ENCODE measurements at regions not wholly inside any gene's neighbourhood (a gene's known extent, or its start where the extent isn't known, plus 50 kb on each side); places are given as distances from the start of the nearest gene placed in this dataset.
"Not testable (repeated sequence)": the region's sequence is repeated elsewhere in the genome, so short reads cannot be mapped to it uniquely, and the experiment has no call there.

GRCh38 chr2:16359961-16360360 is 305.7 kb downstream of the CYRIA start:
- Histone ChIP-seq H3K9me3 (ENCODE audit: control insufficient read depth, insufficient read depth, low read length) (peaks cover 3% of the 10 kb centered on the region), H3K4me1 (ENCODE audit: control insufficient read depth, insufficient read depth, low read length) (no peaks in the 10 kb centered on the region), H3K27me3 (ENCODE audit: control insufficient read depth, insufficient read depth, low read length) (no peaks in the 10 kb centered on the region), H3K36me3 (ENCODE audit: control insufficient read depth, insufficient read depth, low read length) (no peaks in the 10 kb centered on the region), H3K27ac (ENCODE audit: low read depth, low read length) (no peak overlapping the region), H3K4me3 (ENCODE audit: low read depth, low read length) (no peak overlapping the region)
- no peak for DNase-seq (ENCODE audit: low read depth in 4 of 6, low spot score in 6 of 6)
- WGBS (ENCODE audit: insufficient coverage) = no CpG with 5 or more reads among the region's 1 CpG

- Histone ChIP-seq H3K27me3 (ENCODE audit: control insufficient read depth, insufficient read depth, low read length) (no peaks in the 10 kb centered on the region), H3K4me1 (ENCODE audit: control insufficient read depth, insufficient read depth, low read length) (no peaks in the 10 kb centered on the region), H3K36me3 (ENCODE audit: control insufficient read depth, insufficient read depth, low read length) (no peaks in the 10 kb centered on the region), H3K4me3 (ENCODE audit: low read depth, low read length) (no peak overlapping the region), H3K9me3 (ENCODE audit: control insufficient read depth, insufficient read depth, low read length) (peaks cover 4% of the 10 kb centered on the region), H3K27ac (ENCODE audit: low read depth, low read length) (no peak overlapping the region)
- WGBS (ENCODE audit: insufficient coverage) = no CpG with 5 or more reads among the region's 1 CpG
- no peak for DNase-seq (ENCODE audit: low read depth in 4 of 6, low spot score in 6 of 6)
These were observed 308.4 kb downstream of the CYRIA start for GRCh38 chr2:16357188-16357587.

DNA sequence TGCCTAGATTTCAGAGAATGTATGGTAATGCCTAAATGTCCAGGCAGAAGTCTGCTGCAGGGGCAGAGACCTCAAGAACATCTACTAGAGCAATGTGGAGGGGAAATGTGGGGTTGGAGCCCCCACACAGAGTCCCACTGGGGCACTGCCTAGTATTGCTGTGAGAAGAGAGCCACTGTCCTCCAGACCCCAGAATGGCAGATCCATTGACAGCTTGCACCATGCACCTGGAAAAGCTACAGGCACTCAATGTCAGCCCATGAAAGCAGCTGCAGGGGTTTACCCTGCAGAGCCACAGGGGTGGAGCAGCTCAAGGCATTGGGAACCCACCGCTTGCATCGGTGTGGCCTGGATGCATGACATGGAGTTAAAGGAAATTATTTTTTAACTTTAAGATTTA is 314.1 kb downstream of the CYRIA start:
- H3K27me3 ChIP-seq (ENCODE audit: control insufficient read depth, insufficient read depth, low read length) = no peaks in the 10 kb centered on the region

DNA sequence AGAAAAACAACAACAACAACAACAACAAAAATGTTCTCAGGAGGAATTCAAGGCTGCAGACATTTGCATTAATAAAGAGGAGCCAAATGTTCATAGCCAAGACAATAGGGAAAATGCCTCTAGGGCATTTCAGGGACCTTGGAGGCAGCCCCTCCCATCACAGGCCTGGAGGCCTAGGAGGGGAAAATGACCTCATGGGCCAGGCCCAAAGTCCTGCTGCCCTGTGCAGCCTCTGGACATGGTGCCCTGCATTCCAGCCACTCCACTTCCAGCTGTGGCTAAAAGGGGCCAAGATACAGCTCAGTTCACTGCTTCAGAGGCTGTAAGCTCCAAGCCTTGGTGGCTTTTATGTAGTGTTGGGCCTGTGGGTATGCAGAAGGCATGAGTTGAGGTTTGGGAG is 314.5 kb downstream of the CYRIA start:
- H3K27ac ChIP-seq (ENCODE audit: low read depth, low read length) = no peak overlapping the region
- no peaks in the 10 kb centered on the region for H3K4me1 ChIP-seq (ENCODE audit: control insufficient read depth, insufficient read depth, low read length)
- H3K9me3 ChIP-seq (ENCODE audit: control insufficient read depth, insufficient read depth, low read length) = peaks cover 8% of the 10 kb centered on the region
- no peak overlapping the region for H3K4me3 ChIP-seq (ENCODE audit: low read depth, low read length)
- H3K27me3 ChIP-seq (ENCODE audit: control insufficient read depth, insufficient read depth, low read length) = no peaks in the 10 kb centered on the region
- H3K36me3 ChIP-seq (ENCODE audit: control insufficient read depth, insufficient read depth, low read length) = no peaks in the 10 kb centered on the region
- no peak for DNase-seq (ENCODE audit: low read depth in 4 of 6, low spot score in 6 of 6)

More for the DNA sequence above, 314.1 kb downstream of the CYRIA start:
- no peak overlapping the region for H3K4me3 ChIP-seq (ENCODE audit: low read depth, low read length)
- WGBS (ENCODE audit: insufficient coverage) = 100% methylated on average over 2 of the region's 2 CpGs
- no peaks in the 10 kb centered on the region for H3K36me3 ChIP-seq (ENCODE audit: control insufficient read depth, insufficient read depth, low read length)
- H3K27ac ChIP-seq (ENCODE audit: low read depth, low read length) = no peak overlapping the region
- peaks cover 8% of the 10 kb centered on the region for H3K9me3 ChIP-seq (ENCODE audit: control insufficient read depth, insufficient read depth, low read length)
- DNase-seq (ENCODE audit: low read depth in 4 of 6, low spot score in 6 of 6) = no peak
- H3K4me1 ChIP-seq (ENCODE audit: control insufficient read depth, insufficient read depth, low read length) = no peaks in the 10 kb centered on the region

DNA sequence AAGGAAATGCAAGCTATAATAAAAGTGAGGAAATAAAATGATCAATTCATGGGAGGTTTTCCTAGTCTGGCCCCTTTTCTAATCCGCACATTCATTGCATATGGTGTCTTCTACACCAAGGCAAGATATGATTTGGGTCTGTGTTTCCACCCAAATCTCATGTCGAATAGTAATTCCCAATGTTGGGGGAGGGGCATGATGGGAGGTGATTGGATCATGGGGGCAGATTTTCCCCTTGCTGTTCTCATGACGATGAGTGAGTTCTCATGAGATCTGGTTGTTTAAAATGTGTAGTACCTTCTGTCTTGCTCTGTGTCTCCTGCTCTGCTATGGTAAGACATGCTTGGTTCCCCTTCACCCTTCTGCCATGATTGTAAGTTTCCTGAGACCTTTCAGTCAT is 315.4 kb downstream of the CYRIA start:
- Histone ChIP-seq H3K27me3 (ENCODE audit: control insufficient read depth, insufficient read depth, low read length) (no peaks in the 10 kb centered on the region), H3K9me3 (ENCODE audit: control insufficient read depth, insufficient read depth, low read length) (peaks cover 8% of the 10 kb centered on the region), H3K4me3 (ENCODE audit: low read depth, low read length) (no peak overlapping the region), H3K4me1 (ENCODE audit: control insufficient read depth, insufficient read depth, low read length) (no peaks in the 10 kb centered on the region), H3K27ac (ENCODE audit: low read depth, low read length) (no peak overlapping the region), H3K36me3 (ENCODE audit: control insufficient read depth, insufficient read depth, low read length) (no peaks in the 10 kb centered on the region)
- WGBS (ENCODE audit: insufficient coverage) = 83% methylated on average over 2 of the region's 3 CpGs
- no peak for DNase-seq (ENCODE audit: low read depth in 4 of 6, low spot score in 6 of 6)

- 36% methylated on average over 2 of the region's 2 CpGs for WGBS (ENCODE audit: insufficient coverage)
These were observed 315.8 kb downstream of the CYRIA start for GRCh38 chr2:16349811-16350210.

GRCh38 chr2:16348821-16349515 is 316.7 kb downstream of the CYRIA start:
- Histone ChIP-seq H3K36me3 (ENCODE audit: control insufficient read depth, insufficient read depth, low read length) (no peaks in the 10 kb centered on the region), H3K27ac (ENCODE audit: low read depth, low read length) (no peak overlapping the region), H3K4me1 (ENCODE audit: control insufficient read depth, insufficient read depth, low read length) (no peaks in the 10 kb centered on the region), H3K9me3 (ENCODE audit: control insufficient read depth, insufficient read depth, low read length) (peaks cover 8% of the 10 kb centered on the region), H3K27me3 (ENCODE audit: control insufficient read depth, insufficient read depth, low read length) (no peaks in the 10 kb centered on the region), H3K4me3 (ENCODE audit: low read depth, low read length) (no peak overlapping the region)
- WGBS (ENCODE audit: insufficient coverage) = no CpG with 5 or more reads among the region's 3 CpGs
- DNase-seq (ENCODE audit: low read depth in 4 of 6, low spot score in 6 of 6) = no peak

More at GRCh38 chr2:16349811-16350210, 315.8 kb downstream of the CYRIA start:
- Histone ChIP-seq H3K27me3 (ENCODE audit: control insufficient read depth, insufficient read depth, low read length) (no peaks in the 10 kb centered on the region), H3K4me1 (ENCODE audit: control insufficient read depth, insufficient read depth, low read length) (no peaks in the 10 kb centered on the region), H3K9me3 (ENCODE audit: control insufficient read depth, insufficient read depth, low read length) (peaks cover 8% of the 10 kb centered on the region), H3K27ac (ENCODE audit: low read depth, low read length) (no peak overlapping the region), H3K4me3 (ENCODE audit: low read depth, low read length) (no peak overlapping the region), H3K36me3 (ENCODE audit: control insufficient read depth, insufficient read depth, low read length) (no peaks in the 10 kb centered on the region)
- no peak for DNase-seq (ENCODE audit: low read depth in 4 of 6, low spot score in 6 of 6)

GRCh38 chr2:16346671-16347070 is 319.0 kb downstream of the CYRIA start:
- Histone ChIP-seq H3K4me1 (ENCODE audit: control insufficient read depth, insufficient read depth, low read length) (no peaks in the 10 kb centered on the region), H3K9me3 (ENCODE audit: control insufficient read depth, insufficient read depth, low read length) (peaks cover 5% of the 10 kb centered on the region), H3K27ac (ENCODE audit: low read depth, low read length) (no peak overlapping the region), H3K36me3 (ENCODE audit: control insufficient read depth, insufficient read depth, low read length) (no peaks in the 10 kb centered on the region), H3K4me3 (ENCODE audit: low read depth, low read length) (no peak overlapping the region), H3K27me3 (ENCODE audit: control insufficient read depth, insufficient read depth, low read length) (no peaks in the 10 kb centered on the region)
- no CpG with 5 or more reads among the region's 3 CpGs for WGBS (ENCODE audit: insufficient coverage)
- no peak for DNase-seq (ENCODE audit: low read depth in 4 of 6, low spot score in 6 of 6)

GRCh38 chr2:16345231-16345630 is 320.4 kb downstream of the CYRIA start:
- not testable (repeated sequence) for H3K9me3 ChIP-seq (ENCODE audit: control insufficient read depth, insufficient read depth, low read length); H3K4me3 ChIP-seq (ENCODE audit: low read depth, low read length); DNase-seq (ENCODE audit: low read depth in 4 of 6, low spot score in 6 of 6); H3K4me1 ChIP-seq (ENCODE audit: control insufficient read depth, insufficient read depth, low read length); H3K36me3 ChIP-seq (ENCODE audit: control insufficient read depth, insufficient read depth, low read length); H3K27ac ChIP-seq (ENCODE audit: low read depth, low read length); H3K27me3 ChIP-seq (ENCODE audit: control insufficient read depth, insufficient read depth, low read length)
- 92% methylated on average over 8 of the region's 9 CpGs for WGBS (ENCODE audit: insufficient coverage)

DNA sequence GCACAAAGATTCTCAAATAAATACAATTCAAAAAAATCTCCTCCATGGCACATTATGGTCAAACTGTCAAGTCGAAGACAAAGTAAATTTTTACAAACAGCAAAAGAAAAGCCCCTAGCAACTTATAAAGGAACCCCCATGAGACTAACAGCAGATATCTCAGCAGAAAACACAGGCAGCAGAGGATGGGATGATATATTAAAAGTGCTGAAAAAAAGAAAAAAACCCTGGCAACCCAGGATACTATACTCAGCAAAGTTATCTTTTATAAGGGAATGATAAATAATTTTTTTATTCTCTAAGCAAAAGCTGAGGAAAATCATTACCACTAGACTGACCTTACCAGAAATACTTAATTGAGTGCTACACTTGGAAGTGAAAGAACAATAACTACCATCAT is 326.4 kb downstream of the CYRIA start:
- H3K4me3 ChIP-seq (ENCODE audit: low read depth, low read length) = no peak overlapping the region
- H3K9me3 ChIP-seq (ENCODE audit: control insufficient read depth, insufficient read depth, low read length) = no peaks in the 10 kb centered on the region
- H3K27ac ChIP-seq (ENCODE audit: low read depth, low read length) = no peak overlapping the region
- WGBS (ENCODE audit: insufficient coverage) = no CpG with 5 or more reads among the region's 1 CpG
- no peaks in the 10 kb centered on the region for H3K36me3 ChIP-seq (ENCODE audit: control insufficient read depth, insufficient read depth, low read length)
- H3K4me1 ChIP-seq (ENCODE audit: control insufficient read depth, insufficient read depth, low read length) = peaks cover 2% of the 10 kb centered on the region
- no peaks in the 10 kb centered on the region for H3K27me3 ChIP-seq (ENCODE audit: control insufficient read depth, insufficient read depth, low read length)
- DNase-seq (ENCODE audit: low read depth in 4 of 6, low spot score in 6 of 6) = no peak

Data from spinal cord (tissue), 9 donors.